WERI-Rb-1 (cell line): ENCODE measurements at regions not wholly inside any gene's neighbourhood (a gene's known extent, or its start where the extent isn't known, plus 50 kb on each side); places are given as distances from the start of the nearest gene placed in this dataset.

Experiments used
- DNase-seq: peaks from one replicate; pipeline ENCODE4 v3.0.0-alpha.2; 2020
- H3K27ac ChIP-seq: fragments of 250-450 bp; sonication (Bioruptor Pico); 2 replicates; pipeline ENCODE4 v1.5.1; 2020; ENCODE audit warnings: mild to moderate bottlenecking, moderate library complexity
- H3K27me3 ChIP-seq: fragments of 250-450 bp; sonication (Bioruptor Pico); 2 replicates; pipeline ENCODE4 v1.5.1; 2021; ENCODE audit warnings: mild to moderate bottlenecking, low read depth, moderate library complexity; ENCODE audit not compliant: insufficient read depth, severe bottlenecking
- H3K36me3 ChIP-seq: fragments of 250-450 bp; sonication (Bioruptor Pico); 2 replicates; pipeline ENCODE4 v1.5.1; 2020; ENCODE audit warnings: mild to moderate bottlenecking, moderate library complexity
- H3K4me3 ChIP-seq: 2 replicates; pipeline ENCODE4 v1.5.1; 2011; ENCODE audit warnings: low read depth, mild to moderate bottlenecking, control low read depth, low read length
- H3K9me3 ChIP-seq: fragments of 250-450 bp; sonication (Bioruptor Pico); 2 replicates; pipeline ENCODE4 v1.5.1; 2021; ENCODE audit warnings: mild to moderate bottlenecking, moderate library complexity; ENCODE audit not compliant: severe bottlenecking
- TF ChIP-seq, protein P1 (sequence below): IDR thresholded peaks from 2 replicates; pipeline ENCODE4 v1.5.1; 2011; ENCODE audit warnings: low read depth, mild to moderate bottlenecking, control low read depth, inconsistent platforms, low read length

DNA sequence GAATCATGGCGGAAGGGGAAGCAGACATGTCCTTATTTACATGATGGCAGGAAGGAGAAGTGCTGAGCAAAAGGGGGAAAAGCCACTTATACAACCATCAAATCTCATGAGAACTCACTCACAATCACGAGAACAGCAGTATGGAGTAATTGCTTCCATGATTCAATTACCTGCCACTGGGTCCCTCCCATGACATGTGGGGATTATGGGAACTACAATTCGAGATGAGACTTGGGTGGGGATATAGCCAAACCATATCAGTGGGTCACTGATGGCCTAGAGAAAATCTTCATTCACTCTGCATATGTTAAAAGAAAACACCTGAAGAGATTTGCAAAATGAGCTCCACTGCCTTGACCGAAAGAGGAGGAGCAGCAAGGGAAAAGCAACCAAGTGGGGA lies 130.3 kb upstream of the FAM20A start:
- Histone ChIP-seq H3K4me3 (no peak overlapping the region), H3K27me3 (no peaks in the 10 kb centered on the region), H3K36me3 (no peaks in the 10 kb centered on the region), H3K9me3 (peaks cover 6% of the 10 kb centered on the region), H3K27ac (no peak overlapping the region)
- DNase-seq: no peak
- TF ChIP-seq, protein P1, sequence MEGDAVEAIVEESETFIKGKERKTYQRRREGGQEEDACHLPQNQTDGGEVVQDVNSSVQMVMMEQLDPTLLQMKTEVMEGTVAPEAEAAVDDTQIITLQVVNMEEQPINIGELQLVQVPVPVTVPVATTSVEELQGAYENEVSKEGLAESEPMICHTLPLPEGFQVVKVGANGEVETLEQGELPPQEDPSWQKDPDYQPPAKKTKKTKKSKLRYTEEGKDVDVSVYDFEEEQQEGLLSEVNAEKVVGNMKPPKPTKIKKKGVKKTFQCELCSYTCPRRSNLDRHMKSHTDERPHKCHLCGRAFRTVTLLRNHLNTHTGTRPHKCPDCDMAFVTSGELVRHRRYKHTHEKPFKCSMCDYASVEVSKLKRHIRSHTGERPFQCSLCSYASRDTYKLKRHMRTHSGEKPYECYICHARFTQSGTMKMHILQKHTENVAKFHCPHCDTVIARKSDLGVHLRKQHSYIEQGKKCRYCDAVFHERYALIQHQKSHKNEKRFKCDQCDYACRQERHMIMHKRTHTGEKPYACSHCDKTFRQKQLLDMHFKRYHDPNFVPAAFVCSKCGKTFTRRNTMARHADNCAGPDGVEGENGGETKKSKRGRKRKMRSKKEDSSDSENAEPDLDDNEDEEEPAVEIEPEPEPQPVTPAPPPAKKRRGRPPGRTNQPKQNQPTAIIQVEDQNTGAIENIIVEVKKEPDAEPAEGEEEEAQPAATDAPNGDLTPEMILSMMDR: no peak

DNA sequence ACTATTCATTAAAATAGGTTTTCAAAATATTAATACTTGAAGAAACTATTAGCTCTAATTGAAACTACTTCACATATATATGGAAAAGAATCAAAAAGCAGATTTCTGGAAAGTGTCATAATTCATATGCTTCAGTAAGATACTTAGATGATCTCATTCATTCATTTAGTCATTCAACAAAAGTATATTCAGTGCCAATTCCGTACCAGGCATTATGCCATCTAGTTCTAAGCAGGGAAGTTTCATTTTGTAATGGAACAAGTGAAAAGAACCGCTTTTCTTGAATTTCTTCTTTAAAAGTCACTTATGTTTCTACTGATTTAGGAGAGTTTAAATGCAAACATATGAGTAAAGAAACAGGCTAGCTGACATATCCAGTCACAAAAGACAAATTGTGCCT lies 118.3 kb upstream of the FAM20A start:
- TF ChIP-seq, protein P1: no peak
- Histone ChIP-seq H3K27ac (no peak overlapping the region), H3K27me3 (no peaks in the 10 kb centered on the region), H3K9me3 (no peaks in the 10 kb centered on the region), H3K36me3 (no peaks in the 10 kb centered on the region), H3K4me3 (no peak overlapping the region)
- no peak for DNase-seq

GRCh38 chr17:68718926-68719325 lies 117.8 kb upstream of the FAM20A start:
- TF ChIP-seq, protein P1: no peak
- H3K27me3 ChIP-seq: no peaks in the 10 kb centered on the region
- H3K36me3 ChIP-seq: no peaks in the 10 kb centered on the region
- H3K4me3 ChIP-seq: no peak overlapping the region
- H3K27ac ChIP-seq: no peak overlapping the region
- no peak for DNase-seq
- H3K9me3 ChIP-seq: no peaks in the 10 kb centered on the region

- Histone ChIP-seq H3K9me3 (no peaks in the 10 kb centered on the region), H3K27me3 (no peaks in the 10 kb centered on the region), H3K4me3 (no peak overlapping the region), H3K36me3 (no peaks in the 10 kb centered on the region), H3K27ac (no peak overlapping the region)
- TF ChIP-seq, protein P1: no peak
- no peak for DNase-seq
Measured at GRCh38 chr17:68718465-68718864, 117.3 kb upstream of the FAM20A start.

- H3K27me3 ChIP-seq: no peaks in the 10 kb centered on the region
- H3K9me3 ChIP-seq: no peaks in the 10 kb centered on the region
- no peak overlapping the region for H3K27ac ChIP-seq
- no peak for DNase-seq
- H3K36me3 ChIP-seq: no peaks in the 10 kb centered on the region
- TF ChIP-seq, protein P1: no peak
- no peak overlapping the region for H3K4me3 ChIP-seq
Measured at GRCh38 chr17:68714676-68715075, 113.5 kb upstream of the FAM20A start.

DNA sequence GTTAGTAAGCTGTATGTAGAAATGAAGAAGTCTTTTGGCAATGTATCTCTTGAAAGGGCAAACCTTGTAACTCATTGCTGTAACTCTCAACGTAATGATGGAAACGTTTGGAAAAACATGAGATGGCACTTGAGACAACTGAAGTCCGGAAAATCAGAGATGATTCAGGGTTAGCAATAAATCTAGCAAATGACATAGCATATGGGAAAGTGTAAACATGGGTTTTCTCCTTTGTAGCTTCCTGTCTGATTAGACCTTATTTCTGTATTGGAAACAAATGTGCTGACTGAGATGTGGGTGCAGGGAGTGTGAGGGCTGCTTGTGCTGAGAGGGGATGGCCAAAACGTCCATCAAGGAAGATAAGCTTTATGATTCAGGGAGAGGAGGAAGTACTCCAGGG lies 110.7 kb upstream of the FAM20A start:
- Histone ChIP-seq H3K27ac (no peak overlapping the region), H3K9me3 (no peaks in the 10 kb centered on the region), H3K27me3 (no peaks in the 10 kb centered on the region), H3K4me3 (no peak overlapping the region), H3K36me3 (no peaks in the 10 kb centered on the region)
- TF ChIP-seq, protein P1: no peak
- no peak for DNase-seq
